Trophoblast cell (in vitro differentiated cells and primary cell): ENCODE measurements at regions not wholly inside any gene's neighbourhood (a gene's known extent, or its start where the extent isn't known, plus 50 kb on each side); places are given as distances from the start of the nearest gene placed in this dataset.

Experiments used
- DNase-seq, 2 donors: peaks; one replicate each; pipeline ENCODE4 v3.0.0-alpha.2; 2016
- H2AFZ ChIP-seq: 2 replicates; pipeline ENCODE4 v1.6.1; 2013; ENCODE audit warnings: low read length, moderate library complexity, mild to moderate bottlenecking; ENCODE audit not compliant: insufficient read depth, poor library complexity
- H2AK5ac ChIP-seq: 2 replicates; pipeline ENCODE4 v1.6.1; 2013; ENCODE audit warnings: mild to moderate bottlenecking, low read length
- H2BK120ac ChIP-seq: 2 replicates; pipeline ENCODE4 v1.6.1; 2013; ENCODE audit warnings: low read length, mild to moderate bottlenecking, moderate library complexity; ENCODE audit not compliant: insufficient read depth, poor library complexity
- H2BK12ac ChIP-seq: 2 replicates; pipeline ENCODE4 v1.6.1; 2013; ENCODE audit warnings: mild to moderate bottlenecking, low read length, moderate library complexity
- H2BK5ac ChIP-seq: 2 replicates; pipeline ENCODE4 v1.6.1; 2013; ENCODE audit warnings: low read length, low read depth, moderate library complexity, mild to moderate bottlenecking; ENCODE audit not compliant: poor library complexity
- H3K14ac ChIP-seq: 2 replicates; pipeline ENCODE4 v1.6.1; 2013; ENCODE audit warnings: mild to moderate bottlenecking, low read length
- H3K18ac ChIP-seq: 2 replicates; pipeline ENCODE4 v1.6.1; 2013; ENCODE audit warnings: mild to moderate bottlenecking, low read length
- H3K23ac ChIP-seq: 2 replicates; pipeline ENCODE4 v1.6.1; 2013; ENCODE audit warnings: low read length
- H3K27ac ChIP-seq: 2 replicates; pipeline ENCODE4 v1.5.1; 2013; ENCODE audit warnings: low read depth, mild to moderate bottlenecking, inconsistent platforms, low read length, moderate library complexity
- H3K27me3 ChIP-seq: 2 replicates; pipeline ENCODE4 v1.6.1; 2013; ENCODE audit warnings: inconsistent platforms, mild to moderate bottlenecking, low read length, moderate library complexity; ENCODE audit not compliant: insufficient read depth
- H3K36me3 ChIP-seq, 2 experiments: 1 replicate in 1 of 2; 2 replicates in 1 of 2; pipeline ENCODE4 v1.6.1; 2013; ENCODE audit warnings: low read length in 2 of 2, mild to moderate bottlenecking in 2 of 2, moderate library complexity in 1 of 2; ENCODE audit not compliant: insufficient read depth in 2 of 2, control insufficient read depth in 1 of 2
- H3K4ac ChIP-seq: 2 replicates; pipeline ENCODE4 v1.6.1; 2013; ENCODE audit warnings: low read depth, mild to moderate bottlenecking, low read length, moderate library complexity
- H3K4me1 ChIP-seq, 2 experiments: 1 replicate in 1 of 2; 2 replicates in 1 of 2; pipeline ENCODE4 v1.6.1; 2013; ENCODE audit warnings: low read length in 2 of 2, mild to moderate bottlenecking in 2 of 2, moderate library complexity in 1 of 2; ENCODE audit not compliant: insufficient read depth in 2 of 2, control insufficient read depth in 1 of 2
- H3K4me2 ChIP-seq: 2 replicates; pipeline ENCODE4 v1.6.1; 2013; ENCODE audit warnings: inconsistent platforms, mild to moderate bottlenecking, low read length, moderate library complexity
- H3K4me3 ChIP-seq: 2 replicates; pipeline ENCODE4 v1.5.1; 2013; ENCODE audit warnings: mild to moderate bottlenecking, low read depth, low read length, inconsistent platforms
- H3K79me1 ChIP-seq: one replicate; pipeline ENCODE4 v1.6.1; 2013; ENCODE audit warnings: low read length
- H3K79me2 ChIP-seq: 2 replicates; pipeline ENCODE4 v1.6.1; 2013; ENCODE audit warnings: low read length, mild to moderate bottlenecking; ENCODE audit not compliant: control insufficient read depth, insufficient read depth, poor library complexity
- H3K9ac ChIP-seq: 2 replicates; pipeline ENCODE4 v1.6.1; 2013; ENCODE audit warnings: mild to moderate bottlenecking, low read length
- H3K9me3 ChIP-seq: 2 replicates; pipeline ENCODE4 v1.6.1; 2013; ENCODE audit warnings: low read depth, mild to moderate bottlenecking, control low read depth, inconsistent platforms, low read length; ENCODE audit not compliant: insufficient read depth
- H4K12ac ChIP-seq: 2 replicates; pipeline ENCODE4 v1.6.1; 2013; ENCODE audit warnings: low read depth, mild to moderate bottlenecking, low read length, moderate library complexity
- H4K8ac ChIP-seq: 2 replicates; pipeline ENCODE4 v1.6.1; 2013; ENCODE audit warnings: low read depth, mild to moderate bottlenecking, low read length, moderate library complexity
- H4K91ac ChIP-seq: one replicate; pipeline ENCODE4 v1.6.1; 2013; ENCODE audit warnings: low read depth, mild to moderate bottlenecking, low read length, moderate library complexity
- WGBS: extraction: QIAGEN DNeasy Blood & Tissue Kit; methylation state at CpG from one replicate; pipeline ENCODE4 v1.1.7; 2013; ENCODE audit warnings: missing lambda C conversion rate; ENCODE audit not compliant: insufficient read length, insufficient coverage; ENCODE audit errors: extremely low coverage; 5-methylcytosine and 5-hydroxymethylcytosine counted together

DNA sequence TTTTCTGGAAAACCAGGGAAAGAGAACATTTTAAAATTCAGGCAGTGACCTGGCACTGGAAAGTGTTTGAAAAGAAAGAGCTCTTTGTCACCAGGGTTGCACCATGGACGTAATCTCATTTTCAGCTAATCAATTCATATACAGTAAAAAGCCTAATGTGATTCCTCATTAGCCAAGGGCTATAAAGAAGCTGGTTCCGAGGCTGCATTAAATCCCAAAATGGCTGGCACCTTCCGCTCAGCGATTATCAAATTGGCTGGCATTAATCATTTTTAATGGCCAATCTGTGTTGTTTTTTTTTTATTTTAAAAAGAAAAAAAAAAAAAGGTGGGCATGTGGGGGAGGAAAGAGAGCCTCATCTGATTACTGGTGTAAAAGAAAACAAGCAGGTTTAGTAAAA, 341.4 kb downstream of the RAB28 start:
- H3K27me3 ChIP-seq, result no peaks in the 10 kb centered on the region
- H3K18ac ChIP-seq, result no peak overlapping the region
- no peak overlapping the region for H2AFZ ChIP-seq
- H4K91ac ChIP-seq, result no peak overlapping the region
- H3K4ac ChIP-seq, result no peak overlapping the region
- H2BK12ac ChIP-seq, result no peak overlapping the region
- no CpG with 5 or more reads among the region's 4 CpGs for WGBS
- H3K9ac ChIP-seq, result no peak overlapping the region
- H4K8ac ChIP-seq, result no peak overlapping the region
- H3K9me3 ChIP-seq, result no peaks in the 10 kb centered on the region
- no peak overlapping the region for H3K4me2 ChIP-seq
- H4K12ac ChIP-seq, result no peak overlapping the region
- no peaks in the 10 kb centered on the region for H3K36me3 ChIP-seq
- no peak overlapping the region for H3K14ac ChIP-seq
- no peaks in the 10 kb centered on the region for H3K79me2 ChIP-seq
- no peak overlapping the region for H2BK120ac ChIP-seq
- DNase-seq, result no peak
- no peak overlapping the region for H3K27ac ChIP-seq
- H3K4me1 ChIP-seq, result no peaks in the 10 kb centered on the region
- no peak overlapping the region for H3K4me3 ChIP-seq
- no peak overlapping the region for H2BK5ac ChIP-seq
- H2AK5ac ChIP-seq, result no peak overlapping the region
- H3K23ac ChIP-seq, result no peak overlapping the region
- H3K79me1 ChIP-seq, result no peaks in the 10 kb centered on the region

- no peak overlapping the region for H3K4ac ChIP-seq
- H3K14ac ChIP-seq, result no peak overlapping the region
- DNase-seq, result no peak
- no peak overlapping the region for H3K27ac ChIP-seq
- H3K18ac ChIP-seq, result no peak overlapping the region
- H3K79me2 ChIP-seq, result no peaks in the 10 kb centered on the region
- no peaks in the 10 kb centered on the region for H3K27me3 ChIP-seq
- no peak overlapping the region for H4K8ac ChIP-seq
- H3K9me3 ChIP-seq, result no peaks in the 10 kb centered on the region
- no peaks in the 10 kb centered on the region for H3K36me3 ChIP-seq
- H3K4me1 ChIP-seq, result no peaks in the 10 kb centered on the region
- no peak overlapping the region for H2BK120ac ChIP-seq
- no peaks in the 10 kb centered on the region for H3K79me1 ChIP-seq
- H4K91ac ChIP-seq, result no peak overlapping the region
- no peak overlapping the region for H3K23ac ChIP-seq
- H3K4me2 ChIP-seq, result no peak overlapping the region
- no peak overlapping the region for H2AFZ ChIP-seq
- H2BK5ac ChIP-seq, result no peak overlapping the region
- no peak overlapping the region for H4K12ac ChIP-seq
- H2BK12ac ChIP-seq, result no peak overlapping the region
- no peak overlapping the region for H3K9ac ChIP-seq
- no peak overlapping the region for H2AK5ac ChIP-seq
- no peak overlapping the region for H3K4me3 ChIP-seq
- no CpG with 5 or more reads among the region's 1 CpG for WGBS
Measured at GRCh38 chr4:13142191-13142590, 341.9 kb downstream of the RAB28 start.

DNA sequence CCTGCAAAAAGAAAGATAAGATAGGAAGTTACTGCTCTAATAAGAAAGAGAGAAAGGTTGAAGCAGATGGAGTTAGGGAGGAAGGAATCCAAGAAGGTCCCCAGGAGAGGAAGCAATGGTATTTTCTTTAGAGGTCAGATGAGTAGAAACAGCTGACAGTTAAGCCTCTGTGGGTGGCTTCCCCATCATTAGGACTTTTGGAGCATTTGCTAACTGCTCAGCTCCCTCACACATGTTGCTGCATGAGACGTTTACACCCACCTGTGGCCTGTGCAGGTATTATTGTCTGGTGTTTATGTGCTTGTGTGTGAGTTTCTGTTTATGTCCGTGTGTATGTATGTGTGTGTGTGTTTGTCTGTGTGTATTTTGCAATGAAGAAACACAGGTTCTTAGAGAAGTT, 346.8 kb downstream of the RAB28 start:
- H4K12ac ChIP-seq, result no peak overlapping the region
- no CpG with 5 or more reads among the region's 2 CpGs for WGBS

DNA sequence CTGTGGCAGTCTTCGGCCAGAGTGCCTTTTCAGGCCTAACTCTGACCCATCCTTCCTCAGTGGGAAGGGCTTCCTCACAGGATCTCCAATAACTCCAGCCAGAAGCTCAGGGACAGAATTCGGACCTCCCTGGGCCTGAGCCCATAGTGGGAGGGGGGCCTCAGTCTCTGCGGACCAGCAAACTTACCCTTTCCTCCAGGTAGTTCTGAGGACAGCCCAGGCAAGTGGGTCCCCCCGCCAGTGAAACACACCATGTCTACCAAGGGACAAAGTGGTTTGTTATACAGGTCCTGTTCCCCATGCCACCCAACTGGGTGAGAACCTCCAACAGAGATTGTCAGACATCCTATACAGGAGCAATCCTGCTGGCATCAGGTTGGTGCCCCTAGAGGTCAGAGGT, 350.4 kb downstream of the RAB28 start:
- no peak overlapping the region for H3K23ac ChIP-seq
- H3K27ac ChIP-seq, result no peak overlapping the region
- no peaks in the 10 kb centered on the region for H3K27me3 ChIP-seq
- H3K4ac ChIP-seq, result no peak overlapping the region
- H2AFZ ChIP-seq, result no peak overlapping the region
- H4K8ac ChIP-seq, result no peak overlapping the region
- H3K79me1 ChIP-seq, result no peaks in the 10 kb centered on the region
- no peak overlapping the region for H4K12ac ChIP-seq
- no peak overlapping the region for H3K4me3 ChIP-seq
- no peaks in the 10 kb centered on the region for H3K36me3 ChIP-seq
- H2BK120ac ChIP-seq, result no peak overlapping the region
- no peak overlapping the region for H4K91ac ChIP-seq
- H2BK5ac ChIP-seq, result no peak overlapping the region
- no peak overlapping the region for H3K14ac ChIP-seq
- no peaks in the 10 kb centered on the region for H3K9me3 ChIP-seq
- H3K18ac ChIP-seq, result no peak overlapping the region
- no peak for DNase-seq
- H3K9ac ChIP-seq, result no peak overlapping the region
- H2AK5ac ChIP-seq, result no peak overlapping the region
- no peaks in the 10 kb centered on the region for H3K79me2 ChIP-seq
- H3K4me1 ChIP-seq, result no peaks in the 10 kb centered on the region
- no peak overlapping the region for H2BK12ac ChIP-seq
- no CpG with 5 or more reads among the region's 4 CpGs for WGBS
- H3K4me2 ChIP-seq, result no peak overlapping the region

More for the DNA sequence above, 346.8 kb downstream of the RAB28 start:
- no peak for DNase-seq
- H3K18ac ChIP-seq, result no peak overlapping the region
- H4K91ac ChIP-seq, result no peak overlapping the region
- H3K27me3 ChIP-seq, result no peaks in the 10 kb centered on the region
- H2BK120ac ChIP-seq, result no peak overlapping the region
- H3K4me1 ChIP-seq, result no peaks in the 10 kb centered on the region
- no peak overlapping the region for H3K4me2 ChIP-seq
- no peak overlapping the region for H2BK5ac ChIP-seq
- no peak overlapping the region for H2AFZ ChIP-seq
- no peak overlapping the region for H3K4me3 ChIP-seq
- H3K79me1 ChIP-seq, result no peaks in the 10 kb centered on the region
- no peak overlapping the region for H3K27ac ChIP-seq
- H2BK12ac ChIP-seq, result no peak overlapping the region
- H3K23ac ChIP-seq, result no peak overlapping the region
- no peak overlapping the region for H3K4ac ChIP-seq
- H3K79me2 ChIP-seq, result no peaks in the 10 kb centered on the region
- no peak overlapping the region for H3K14ac ChIP-seq
- no peaks in the 10 kb centered on the region for H3K36me3 ChIP-seq
- H3K9me3 ChIP-seq, result no peaks in the 10 kb centered on the region
- no peak overlapping the region for H3K9ac ChIP-seq
- H4K8ac ChIP-seq, result no peak overlapping the region
- H2AK5ac ChIP-seq, result no peak overlapping the region
